A673 (cell line): ENCODE measurements at regions not wholly inside any gene's neighbourhood (a gene's known extent, or its start where the extent isn't known, plus 50 kb on each side); places are given as distances from the start of the nearest gene placed in this dataset.

Experiments used
- BruUV-seq: library from RNA; stranded (reverse); fragments of 400-500 nt; replicated peaks from 2 replicates; lab custom pipeline; 2021; lab: Mats Ljungman, UMichigan
- CTCF ChIA-PET: fragments of 300-600 bp; sonication (Branson Sonifier 250); formaldehyde crosslinking; loops from one replicate; lab custom pipeline; 2022; ENCODE audit warnings: antibody characterized with exemption; lab: Charles Lee
- POLR2A ChIA-PET: fragments of 300-600 bp; sonication (Branson Sonifier 250); formaldehyde crosslinking; loops from one replicate; lab custom pipeline; 2022; ENCODE audit warnings: antibody characterized with exemption; ENCODE audit not compliant: low non-redundant PET; lab: Charles Lee
- DNase-seq: peaks from one replicate; pipeline ENCODE4 v3.0.0-alpha.2; 2015; ENCODE audit warnings: low spot score
- H3K27ac ChIP-seq: fragments of 200-600 bp; sonication (generic); 2 replicates; pipeline ENCODE4 v1.5.1; 2016; ENCODE audit warnings: mixed run types, low read depth, mild to moderate bottlenecking, mixed read lengths, antibody characterized with exemption, low read length; ENCODE audit not compliant: poor library complexity, severe bottlenecking
- H3K27me3 ChIP-seq: fragments of 200-600 bp; sonication (generic); replicated peaks from 2 replicates; pipeline ENCODE4 v1.6.1; 2017; ENCODE audit warnings: mixed run types, low read depth, mild to moderate bottlenecking, mixed read lengths, antibody characterized with exemption, low read length; ENCODE audit not compliant: insufficient read depth, poor library complexity
- H3K36me3 ChIP-seq: fragments of 200-600 bp; sonication (generic); 2 replicates; pipeline ENCODE4 v1.6.1; 2016; ENCODE audit warnings: mixed run types, mild to moderate bottlenecking, mixed read lengths, antibody characterized with exemption, low read length; ENCODE audit not compliant: insufficient read depth, poor library complexity, severe bottlenecking
- H3K4me1 ChIP-seq: fragments of 200-600 bp; sonication (generic); 2 replicates; pipeline ENCODE4 v1.6.1; 2017; ENCODE audit warnings: mixed run types, mild to moderate bottlenecking, mixed read lengths, antibody characterized with exemption, low read length; ENCODE audit not compliant: insufficient read depth, poor library complexity, severe bottlenecking
- H3K4me3 ChIP-seq: fragments of 200-600 bp; sonication (generic); 2 replicates; pipeline ENCODE4 v1.5.1; 2016; ENCODE audit warnings: low read depth, mixed run types, mild to moderate bottlenecking, mixed read lengths, low read length; ENCODE audit not compliant: poor library complexity, severe bottlenecking
- H3K9me3 ChIP-seq: fragments of 200-600 bp; sonication (generic); 2 replicates; pipeline ENCODE4 v1.6.1; 2016; ENCODE audit warnings: mixed run types, low read depth, mild to moderate bottlenecking, mixed read lengths, antibody characterized with exemption, low read length; ENCODE audit not compliant: poor library complexity, severe bottlenecking
- EZH2 ChIP-seq: fragments of 200-600 bp; sonication (generic); IDR thresholded peaks from 2 replicates; pipeline ENCODE4 v1.6.1; 2017; ENCODE audit warnings: borderline replicate concordance, low read depth, mild to moderate bottlenecking, mixed read lengths, antibody characterized with exemption, low read length; ENCODE audit not compliant: poor library complexity, severe bottlenecking
- intact Hi-C: fragments of 100-400 bp; cut with micrococcal nuclease; formaldehyde crosslinking; loops from one replicate; pipeline ENCODE4 v1.10.0; 2022; ENCODE audit not compliant: unreplicated experiment
- TF ChIP-seq, protein P1 (sequence below): fragments of 300-800, 200-600 bp; sonication (generic); conservative IDR thresholded peaks from 2 replicates; pipeline ENCODE4 v1.5.1; 2017; ENCODE audit warnings: low read depth, mild to moderate bottlenecking, antibody characterized with exemption, low read length, moderate library complexity, mixed read lengths

DNA sequence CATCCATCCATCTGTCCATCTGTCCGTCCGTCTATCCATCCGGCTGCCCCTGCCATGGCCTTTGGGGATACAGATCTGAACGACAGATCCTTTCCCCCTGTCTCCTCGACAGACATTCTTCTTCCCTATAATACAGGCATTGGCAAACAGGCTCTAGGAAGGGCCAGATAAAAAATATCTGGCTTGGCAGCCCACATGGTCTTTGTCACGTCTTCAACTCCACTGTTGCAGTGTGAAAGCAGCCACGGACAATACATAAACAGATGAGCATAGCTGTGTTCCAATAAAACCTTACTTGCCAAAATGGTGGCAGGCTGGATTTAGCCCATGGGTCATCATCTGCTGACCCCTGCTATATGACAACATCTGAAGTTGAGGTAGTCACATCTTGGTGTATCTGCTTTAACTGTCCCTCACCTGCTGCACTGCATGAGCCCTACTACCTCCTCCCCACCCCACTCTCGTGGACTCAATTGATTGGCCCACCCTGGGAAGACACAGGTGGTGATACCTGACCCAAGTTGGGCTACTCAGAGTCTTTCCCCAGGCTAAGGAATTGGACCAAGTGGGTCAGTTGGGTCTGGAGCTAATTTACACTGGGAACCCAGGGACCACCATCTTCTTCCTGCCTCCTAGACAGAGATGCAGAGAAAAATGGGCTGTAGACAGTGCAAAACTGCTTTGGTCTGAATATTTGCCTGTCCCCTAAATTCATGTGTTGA, 128.4 kb upstream of the SMAD3 start:
- H3K27ac ChIP-seq, result no peak overlapping the region
- no peaks in the 10 kb centered on the region for H3K9me3 ChIP-seq
- intact Hi-C loops, result no loop called here
- peaks cover 10% of the 10 kb centered on the region for H3K4me1 ChIP-seq
- no peak for DNase-seq
- TF ChIP-seq, protein P1, sequence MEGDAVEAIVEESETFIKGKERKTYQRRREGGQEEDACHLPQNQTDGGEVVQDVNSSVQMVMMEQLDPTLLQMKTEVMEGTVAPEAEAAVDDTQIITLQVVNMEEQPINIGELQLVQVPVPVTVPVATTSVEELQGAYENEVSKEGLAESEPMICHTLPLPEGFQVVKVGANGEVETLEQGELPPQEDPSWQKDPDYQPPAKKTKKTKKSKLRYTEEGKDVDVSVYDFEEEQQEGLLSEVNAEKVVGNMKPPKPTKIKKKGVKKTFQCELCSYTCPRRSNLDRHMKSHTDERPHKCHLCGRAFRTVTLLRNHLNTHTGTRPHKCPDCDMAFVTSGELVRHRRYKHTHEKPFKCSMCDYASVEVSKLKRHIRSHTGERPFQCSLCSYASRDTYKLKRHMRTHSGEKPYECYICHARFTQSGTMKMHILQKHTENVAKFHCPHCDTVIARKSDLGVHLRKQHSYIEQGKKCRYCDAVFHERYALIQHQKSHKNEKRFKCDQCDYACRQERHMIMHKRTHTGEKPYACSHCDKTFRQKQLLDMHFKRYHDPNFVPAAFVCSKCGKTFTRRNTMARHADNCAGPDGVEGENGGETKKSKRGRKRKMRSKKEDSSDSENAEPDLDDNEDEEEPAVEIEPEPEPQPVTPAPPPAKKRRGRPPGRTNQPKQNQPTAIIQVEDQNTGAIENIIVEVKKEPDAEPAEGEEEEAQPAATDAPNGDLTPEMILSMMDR, result no peak
- TF ChIP-seq EZH2, result no peak
- CTCF ChIA-PET, result no interaction called here
- no peaks in the 10 kb centered on the region for H3K27me3 ChIP-seq
- H3K4me3 ChIP-seq, result no peak overlapping the region
- no TSS peak for BruUV-seq
- POLR2A ChIA-PET, result no interaction called here
- no peaks in the 10 kb centered on the region for H3K36me3 ChIP-seq

GRCh38 chr15:66937588-66937987, 127.8 kb upstream of the SMAD3 start:
- Histone ChIP-seq H3K4me3 (no peak overlapping the region), H3K4me1 (peaks cover 6% of the 10 kb centered on the region), H3K9me3 (no peaks in the 10 kb centered on the region), H3K27me3 (no peaks in the 10 kb centered on the region), H3K36me3 (no peaks in the 10 kb centered on the region), H3K27ac (no peak overlapping the region)
- ChIA-PET CTCF (no interaction called here), POLR2A (no interaction called here)
- TF ChIP-seq, protein P1, result no peak
- TF ChIP-seq EZH2, result no peak
- BruUV-seq, result no TSS peak
- intact Hi-C loops, result no loop called here
- no peak for DNase-seq

DNA sequence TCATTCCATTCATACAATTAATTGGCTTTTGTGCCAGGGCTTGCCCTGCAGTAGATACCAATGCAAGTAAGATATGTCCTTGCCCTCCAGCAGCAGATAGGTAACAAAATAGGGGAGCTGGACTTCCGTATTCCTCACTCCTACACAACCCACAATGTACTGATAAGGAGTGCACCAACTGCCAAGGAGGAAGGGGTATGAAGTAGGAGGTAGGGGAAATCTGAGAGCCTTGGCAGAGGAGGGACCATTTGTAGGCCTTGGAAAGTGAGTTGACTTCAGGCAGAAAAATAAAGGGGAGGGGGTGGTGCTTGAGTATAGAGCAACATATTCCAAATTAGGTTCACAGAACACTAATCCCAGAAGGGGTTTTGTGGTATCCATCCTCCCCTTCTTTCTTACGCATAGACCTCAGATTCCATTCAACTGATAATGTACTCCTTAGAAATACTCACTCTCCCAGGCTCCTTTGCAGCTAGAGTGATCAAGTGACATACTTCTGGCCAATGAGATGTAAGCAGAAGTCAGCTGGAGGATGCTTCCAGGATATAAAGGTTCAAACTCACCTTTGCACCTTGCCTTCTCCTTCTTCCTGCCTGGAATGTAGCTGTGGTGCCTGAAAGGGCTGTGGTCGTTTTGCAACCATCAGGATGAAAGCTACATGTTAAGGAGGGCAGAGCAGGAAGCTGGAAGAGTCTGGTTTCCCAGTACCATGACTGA, 127.1 kb upstream of the SMAD3 start:
- TF ChIP-seq EZH2, result no peak
- no peak overlapping the region for H3K4me3 ChIP-seq
- BruUV-seq, result no TSS peak
- ChIA-PET POLR2A (no interaction called here), CTCF (no interaction called here)
- no peak for DNase-seq
- intact Hi-C loops, result no loop called here
- no peaks in the 10 kb centered on the region for H3K9me3 ChIP-seq
- H3K27me3 ChIP-seq, result no peaks in the 10 kb centered on the region
- no peaks in the 10 kb centered on the region for H3K36me3 ChIP-seq
- H3K27ac ChIP-seq, result no peak overlapping the region
- peaks cover 6% of the 10 kb centered on the region for H3K4me1 ChIP-seq
